NCI-H1417 (cell line): ENCODE measurements at regions not wholly inside any gene's neighbourhood (a gene's known extent, or its start where the extent isn't known, plus 50 kb on each side); places are given as distances from the start of the nearest gene placed in this dataset.

ENCODE experiments used
- DNase-seq, 3 experiments: peaks; one replicate each; lab custom pipeline; 2025; lab: John Stamatoyannopoulos, UW

GRCh38 chr7:156456032-156456431, 184.5 kb upstream of the RNF32 start:
- no peak for DNase-seq

- DNase-seq = no peak
Measured at GRCh38 chr7:156450473-156450872, 190.1 kb upstream of the RNF32 start.

GRCh38 chr7:156448918-156449317, 191.7 kb upstream of the RNF32 start:
- no peak for DNase-seq

- no peak for DNase-seq
Measured at GRCh38 chr7:156446990-156447389, 193.6 kb upstream of the RNF32 start.

GRCh38 chr7:156445997-156446761, 194.4 kb upstream of the RNF32 start:
- no peak for DNase-seq

- peak in 2 of 3 experiments; percentile 34 to 69 for DNase-seq
Measured at GRCh38 chr7:156442516-156442915, 198.1 kb upstream of the RNF32 start.

GRCh38 chr7:156440456-156440855, 200.1 kb upstream of the RNF32 start:
- DNase-seq = no peak

- peak in 2 of 3 experiments; percentile 16 to 33 for DNase-seq
Measured at GRCh38 chr7:156438011-156438410, 202.6 kb upstream of the RNF32 start.

GRCh38 chr7:156437021-156437614, 203.5 kb upstream of the RNF32 start:
- DNase-seq = peak in 1 of 3 experiments; percentile 29

GRCh38 chr7:156435486-156436231, 204.9 kb upstream of the RNF32 start:
- DNase-seq = no peak

GRCh38 chr7:156434706-156435105, 205.9 kb upstream of the RNF32 start:
- DNase-seq = no peak

GRCh38 chr7:156432018-156432417, 208.6 kb upstream of the RNF32 start:
- DNase-seq = no peak

- DNase-seq = no peak
Measured at GRCh38 chr7:156430109-156430508, 210.5 kb upstream of the RNF32 start.

- DNase-seq = no peak
Measured at GRCh38 chr7:156429514-156429913, 211.1 kb upstream of the RNF32 start.

- no peak for DNase-seq
Measured at GRCh38 chr7:156423876-156424275, 216.7 kb upstream of the RNF32 start.

- no peak for DNase-seq
Measured at GRCh38 chr7:156420496-156420895, 220.1 kb upstream of the RNF32 start.

- DNase-seq = peak in 2 of 3 experiments; percentile 39 to 72
Measured at GRCh38 chr7:156419782-156420181, 220.8 kb upstream of the RNF32 start.

GRCh38 chr7:156402255-156402654, 238.3 kb upstream of the RNF32 start:
- no peak for DNase-seq

- no peak for DNase-seq
Measured at GRCh38 chr7:156401617-156402016, 239.0 kb upstream of the RNF32 start.

GRCh38 chr7:156400046-156400445, 240.5 kb upstream of the RNF32 start:
- DNase-seq = peak in 1 of 3 experiments; percentile 35

GRCh38 chr7:156397249-156397648, 243.3 kb upstream of the RNF32 start:
- peak; percentile 71 to 99 (median 94) for DNase-seq

- DNase-seq = no peak
Measured at GRCh38 chr7:156389116-156389692, 251.4 kb upstream of the RNF32 start.

- DNase-seq = no peak
Measured at GRCh38 chr7:156386097-156386496, 254.5 kb upstream of the RNF32 start.
